ENCODE measurements at regions not wholly inside any gene's neighbourhood (a gene's known extent, or its start where the extent isn't known, plus 50 kb on each side); places are given as distances from the start of the nearest gene placed in this dataset.

GRCh38 chr14:89728964-89729363 is 225.6 kb downstream of the EFCAB11 start:
- TF ChIP-seq, protein P1, sequence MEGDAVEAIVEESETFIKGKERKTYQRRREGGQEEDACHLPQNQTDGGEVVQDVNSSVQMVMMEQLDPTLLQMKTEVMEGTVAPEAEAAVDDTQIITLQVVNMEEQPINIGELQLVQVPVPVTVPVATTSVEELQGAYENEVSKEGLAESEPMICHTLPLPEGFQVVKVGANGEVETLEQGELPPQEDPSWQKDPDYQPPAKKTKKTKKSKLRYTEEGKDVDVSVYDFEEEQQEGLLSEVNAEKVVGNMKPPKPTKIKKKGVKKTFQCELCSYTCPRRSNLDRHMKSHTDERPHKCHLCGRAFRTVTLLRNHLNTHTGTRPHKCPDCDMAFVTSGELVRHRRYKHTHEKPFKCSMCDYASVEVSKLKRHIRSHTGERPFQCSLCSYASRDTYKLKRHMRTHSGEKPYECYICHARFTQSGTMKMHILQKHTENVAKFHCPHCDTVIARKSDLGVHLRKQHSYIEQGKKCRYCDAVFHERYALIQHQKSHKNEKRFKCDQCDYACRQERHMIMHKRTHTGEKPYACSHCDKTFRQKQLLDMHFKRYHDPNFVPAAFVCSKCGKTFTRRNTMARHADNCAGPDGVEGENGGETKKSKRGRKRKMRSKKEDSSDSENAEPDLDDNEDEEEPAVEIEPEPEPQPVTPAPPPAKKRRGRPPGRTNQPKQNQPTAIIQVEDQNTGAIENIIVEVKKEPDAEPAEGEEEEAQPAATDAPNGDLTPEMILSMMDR (IDR thresholded peaks at IDR 0.05) = no peak
- TF ChIP-seq EZH2 (IDR thresholded peaks at IDR 0.05; ENCODE audit: borderline replicate concordance, insufficient read depth, low read depth, low read length, poor library complexity, severe bottlenecking) = no peak

Measured in B cell (primary cell).